HG02884 (cell line): ENCODE measurements at regions not wholly inside any gene's neighbourhood (a gene's known extent, or its start where the extent isn't known, plus 50 kb on each side); places are given as distances from the start of the nearest gene placed in this dataset.

Source experiments
- ATAC-seq: cut with Tn5 transposase; IDR thresholded peaks from one replicate; pipeline ENCODE4 v1.9.1; 2021; ENCODE audit warnings: mild to moderate bottlenecking, moderate library complexity; ENCODE audit not compliant: unreplicated experiment

GRCh38 chr7:35399840-35400239, 145.9 kb upstream of the TBX20 start:
- no peak for ATAC-seq

DNA sequence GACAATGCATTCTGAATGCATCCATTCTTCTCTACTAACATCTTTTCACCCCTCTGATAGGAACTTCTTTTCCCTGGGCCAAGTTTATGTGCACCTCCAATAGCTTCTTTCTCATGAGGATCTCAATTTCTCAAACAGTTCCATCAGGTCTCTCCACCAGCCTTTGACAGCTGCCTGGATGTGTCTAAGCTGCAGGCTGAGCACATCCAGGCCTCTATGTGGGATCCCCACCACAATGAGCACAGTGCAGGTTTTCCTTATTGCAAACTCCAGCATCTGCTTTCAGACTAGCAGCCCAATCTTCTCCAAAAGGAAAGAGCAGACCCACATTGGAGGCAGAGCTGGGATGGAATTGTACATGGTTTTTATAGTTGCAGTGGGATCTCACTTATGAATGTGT, 145.3 kb upstream of the TBX20 start:
- ATAC-seq = no peak

DNA sequence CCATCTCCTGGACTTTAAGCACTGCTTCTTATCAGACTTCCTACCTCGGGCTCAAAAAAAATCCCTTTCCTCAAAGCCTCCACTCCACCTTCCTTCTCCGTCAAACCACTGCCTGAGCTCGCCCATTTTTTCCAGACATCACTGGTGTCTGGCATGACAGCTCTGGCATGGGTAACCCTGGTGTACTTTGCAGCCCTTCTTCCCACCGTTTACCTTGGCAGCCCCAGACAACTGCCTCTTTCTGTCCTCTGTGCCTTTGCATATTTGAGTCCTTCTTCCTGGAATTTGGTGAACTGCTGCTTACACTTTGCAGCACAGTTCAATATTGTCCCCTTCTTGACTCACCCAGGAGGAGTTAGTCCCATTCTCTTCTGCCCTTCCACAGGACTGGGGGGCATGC, 144.6 kb upstream of the TBX20 start:
- ATAC-seq = no peak

DNA sequence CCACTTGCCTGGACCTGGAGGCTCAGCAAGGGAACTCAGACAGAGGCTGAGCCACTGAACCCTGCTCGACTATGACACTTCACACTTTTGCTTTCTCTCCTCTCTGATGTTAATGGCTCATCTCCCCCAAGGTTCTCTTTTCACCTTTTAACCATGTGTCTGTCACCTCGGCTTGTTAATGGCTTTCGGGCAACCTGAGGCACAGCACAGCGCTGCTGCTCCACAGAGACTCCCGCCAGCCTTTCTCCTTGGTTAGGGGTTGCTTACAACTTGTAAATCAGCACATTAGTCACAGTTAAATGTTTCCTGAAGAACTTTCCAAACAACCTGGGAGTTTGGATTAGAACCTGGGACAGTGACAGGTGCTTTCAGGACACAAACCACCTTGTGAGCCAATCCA, 136.2 kb upstream of the TBX20 start:
- no peak for ATAC-seq

- ATAC-seq = no peak
Measured at GRCh38 chr7:35389636-35390035, 135.7 kb upstream of the TBX20 start.

- no peak for ATAC-seq
Measured at GRCh38 chr7:35386816-35387706, 133.2 kb upstream of the TBX20 start.

- ATAC-seq = no peak
Measured at GRCh38 chr7:35386082-35386815, 132.3 kb upstream of the TBX20 start.

DNA sequence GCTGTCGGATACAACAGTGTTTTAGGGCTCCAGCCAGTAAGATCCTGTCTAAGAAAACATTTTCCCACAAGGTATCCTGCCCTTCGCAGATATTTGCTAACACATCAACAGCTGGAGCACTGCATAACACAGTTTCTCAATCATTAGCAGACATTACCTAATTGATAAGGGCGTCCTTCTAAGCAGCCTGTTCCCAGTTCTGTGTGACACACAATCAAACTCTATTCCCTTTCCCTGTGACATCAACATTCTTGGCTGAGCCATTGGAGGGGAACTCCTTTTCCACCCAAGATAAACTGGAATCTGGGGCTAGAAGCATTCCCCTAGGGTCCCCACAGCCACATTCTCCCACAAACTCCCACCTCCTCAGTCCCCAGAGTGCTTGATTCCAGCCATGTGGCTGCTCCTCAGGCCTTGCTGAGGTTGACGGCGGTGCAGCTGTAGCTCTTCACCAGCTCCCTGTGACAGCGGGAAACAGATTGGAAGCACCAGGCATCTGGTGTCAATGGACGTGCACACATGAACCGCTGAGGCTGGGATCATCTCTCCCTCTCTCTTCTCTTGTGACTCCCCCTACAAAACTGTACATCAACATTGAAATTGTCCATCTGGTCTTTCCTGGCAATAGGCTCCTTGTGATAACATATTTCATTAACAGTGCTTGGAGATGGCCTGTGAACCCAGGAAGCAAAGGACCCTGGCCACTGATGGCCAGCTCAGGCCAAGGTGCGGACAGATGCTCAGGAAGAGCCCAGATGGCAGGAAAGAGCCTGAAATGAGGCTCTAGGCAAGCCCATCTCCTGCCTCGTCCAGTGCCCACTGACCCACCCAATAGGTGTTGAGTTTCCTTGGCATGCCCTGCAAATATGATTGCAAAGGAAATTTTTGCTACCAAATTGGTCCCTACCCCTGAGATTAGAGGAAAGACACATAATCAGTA, 131.1 kb upstream of the TBX20 start:
- no peak for ATAC-seq

DNA sequence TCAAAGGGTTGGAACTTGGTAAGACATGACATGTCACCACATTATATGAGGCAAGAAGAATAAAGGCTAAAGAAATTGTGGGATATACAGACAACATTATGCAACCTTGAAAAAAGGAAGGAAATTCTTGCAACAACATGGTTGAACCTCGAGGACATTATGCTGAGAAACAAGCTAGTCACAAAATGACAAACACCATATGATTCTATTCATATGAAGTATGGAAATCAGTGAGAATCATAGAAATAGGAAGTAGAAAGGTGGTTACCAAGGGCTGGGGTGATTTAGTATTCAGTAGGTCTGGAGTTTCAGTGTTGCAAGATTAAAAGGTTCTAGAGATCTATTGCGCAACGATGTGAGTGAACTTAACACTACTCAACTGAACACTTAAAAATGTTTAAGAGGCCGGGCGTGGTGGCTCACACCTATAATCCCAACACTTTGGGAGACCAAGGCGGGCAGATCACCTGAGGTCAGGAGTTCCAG, 126.9 kb upstream of the TBX20 start:
- no peak for ATAC-seq

GRCh38 chr7:35379481-35379880, 125.6 kb upstream of the TBX20 start:
- no peak for ATAC-seq

DNA sequence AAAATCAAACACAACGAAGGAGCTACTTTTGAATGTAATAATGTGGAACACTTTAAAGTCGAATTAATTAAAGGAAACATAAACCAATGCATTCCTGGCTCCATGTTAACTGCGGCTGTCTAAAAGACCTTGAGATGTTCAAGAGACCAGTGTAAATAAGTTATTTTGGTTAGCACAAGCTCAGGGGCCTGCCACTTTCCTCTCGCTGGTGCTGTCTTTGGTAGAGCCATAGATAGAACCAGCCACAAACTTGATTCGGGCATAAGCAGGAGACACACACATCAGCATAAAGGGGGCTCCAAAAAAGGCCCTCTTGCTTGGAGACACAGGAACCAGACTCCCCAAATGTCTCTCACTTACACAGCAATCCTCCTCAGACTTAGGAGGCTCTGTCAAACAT, 121.6 kb upstream of the TBX20 start:
- no peak for ATAC-seq

DNA sequence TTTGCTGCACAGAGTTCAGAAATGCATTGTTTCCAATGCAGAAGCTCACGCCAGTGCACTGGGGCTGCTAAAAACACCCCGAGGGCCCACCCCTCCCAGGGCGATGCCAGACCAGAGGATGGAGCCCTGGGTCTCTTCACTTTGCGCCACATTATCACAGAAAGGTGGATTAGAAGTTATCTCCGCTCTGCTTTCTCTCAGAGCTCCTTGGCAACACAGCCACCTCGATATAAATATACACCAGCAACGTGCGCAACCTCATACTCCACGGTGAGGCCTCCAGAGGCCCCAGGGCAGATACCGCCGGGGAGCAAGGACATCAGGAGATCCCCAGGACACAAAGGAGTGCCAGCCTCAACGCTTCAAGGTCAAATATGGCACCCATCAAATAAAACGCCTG, 121.0 kb upstream of the TBX20 start:
- ATAC-seq = no peak

GRCh38 chr7:35371221-35371620, 117.3 kb upstream of the TBX20 start:
- ATAC-seq = no peak

GRCh38 chr7:35370687-35371086, 116.8 kb upstream of the TBX20 start:
- no peak for ATAC-seq

GRCh38 chr7:35366167-35367155, 112.6 kb upstream of the TBX20 start:
- no peak for ATAC-seq

DNA sequence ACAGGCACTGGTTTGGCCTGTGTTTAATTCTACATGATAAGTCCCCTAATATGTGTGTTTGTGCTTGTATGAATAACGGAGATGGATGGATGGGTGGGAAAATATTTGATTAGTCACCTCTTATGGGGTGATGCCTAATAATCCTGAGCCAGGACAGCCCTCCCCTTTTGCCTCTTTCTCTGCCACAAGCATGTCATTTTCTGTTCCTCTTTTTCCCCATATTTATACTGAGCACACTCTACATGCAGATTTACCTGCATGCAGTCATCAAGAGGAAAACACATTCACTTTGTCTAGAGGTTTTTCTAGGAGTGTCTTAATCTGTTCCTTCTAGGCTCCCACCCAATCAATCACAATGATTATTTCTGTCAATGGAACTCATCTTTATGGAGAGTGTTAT, 111.6 kb upstream of the TBX20 start:
- ATAC-seq = no peak

- ATAC-seq = no peak
Measured at GRCh38 chr7:35362341-35362740, 108.4 kb upstream of the TBX20 start.

GRCh38 chr7:35359423-35359822, 105.5 kb upstream of the TBX20 start:
- no peak for ATAC-seq

GRCh38 chr7:35356495-35356894, 102.6 kb upstream of the TBX20 start:
- no peak for ATAC-seq

DNA sequence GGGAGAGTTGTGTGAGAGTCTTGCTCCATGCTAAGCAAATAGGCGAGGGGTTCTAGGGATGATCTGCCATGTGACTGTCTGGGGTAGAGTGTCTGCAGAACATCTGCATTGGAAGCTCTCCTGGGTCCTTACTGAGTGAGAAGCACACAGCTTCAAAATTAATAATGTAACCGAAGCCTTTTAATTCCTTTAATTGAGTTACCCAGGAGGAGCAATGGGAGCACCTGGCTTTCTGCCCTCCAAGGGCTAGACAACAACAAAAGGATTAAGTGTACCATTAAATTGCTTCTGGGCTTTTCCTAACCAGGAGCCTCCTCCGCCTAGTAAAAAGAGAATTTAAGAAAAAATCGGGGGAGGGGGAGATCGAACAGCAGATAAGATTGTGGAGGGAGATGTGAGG, 102.0 kb upstream of the TBX20 start:
- no peak for ATAC-seq
